Hepatocyte (in vitro differentiated cells): ENCODE measurements at regions not wholly inside any gene's neighbourhood (a gene's known extent, or its start where the extent isn't known, plus 50 kb on each side); places are given as distances from the start of the nearest gene placed in this dataset.

Source experiments
- EZH2 ChIP-seq: fragments of 200-600 bp; sonication (generic); IDR thresholded peaks from 2 replicates; pipeline ENCODE4 v1.6.1; 2016; ENCODE audit warnings: antibody characterized with exemption, mild to moderate bottlenecking, borderline replicate concordance
- EZH2phosphoT487 ChIP-seq: fragments of 200-600 bp; sonication (generic); IDR thresholded peaks from one replicate; pipeline ENCODE4 v1.6.1; 2018; ENCODE audit warnings: antibody characterized with exemption, mild to moderate bottlenecking, low read depth, moderate library complexity; ENCODE audit not compliant: unreplicated experiment, severe bottlenecking
- TF ChIP-seq, protein P1 (sequence below): fragments of 200-600 bp; sonication (generic); IDR thresholded peaks from 2 replicates; pipeline ENCODE4 v1.5.1; 2016; ENCODE audit warnings: antibody characterized with exemption, mild to moderate bottlenecking; ENCODE audit not compliant: poor library complexity

DNA sequence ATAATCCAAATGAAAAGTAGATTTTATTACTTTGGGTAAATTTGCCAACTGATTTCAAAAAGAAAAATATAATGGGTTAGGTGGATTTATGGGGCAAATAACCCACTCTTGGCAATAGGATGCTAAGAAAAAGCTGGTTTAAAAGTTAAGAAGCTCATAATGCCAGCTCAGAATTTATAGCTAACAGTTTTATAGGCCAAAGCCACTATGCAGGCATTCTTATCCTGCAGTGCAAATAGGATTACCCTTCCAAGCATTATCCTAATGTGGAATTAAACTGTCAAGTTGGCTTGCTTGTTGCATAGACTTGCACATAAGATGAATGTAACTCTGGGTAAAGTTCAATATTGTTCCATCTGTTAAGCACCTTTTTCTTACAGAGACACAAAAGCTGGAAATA, 703.0 kb downstream of the PCDH18 start:
- TF ChIP-seq EZH2 (no peak), EZH2phosphoT487 (no peak)
- TF ChIP-seq, protein P1, sequence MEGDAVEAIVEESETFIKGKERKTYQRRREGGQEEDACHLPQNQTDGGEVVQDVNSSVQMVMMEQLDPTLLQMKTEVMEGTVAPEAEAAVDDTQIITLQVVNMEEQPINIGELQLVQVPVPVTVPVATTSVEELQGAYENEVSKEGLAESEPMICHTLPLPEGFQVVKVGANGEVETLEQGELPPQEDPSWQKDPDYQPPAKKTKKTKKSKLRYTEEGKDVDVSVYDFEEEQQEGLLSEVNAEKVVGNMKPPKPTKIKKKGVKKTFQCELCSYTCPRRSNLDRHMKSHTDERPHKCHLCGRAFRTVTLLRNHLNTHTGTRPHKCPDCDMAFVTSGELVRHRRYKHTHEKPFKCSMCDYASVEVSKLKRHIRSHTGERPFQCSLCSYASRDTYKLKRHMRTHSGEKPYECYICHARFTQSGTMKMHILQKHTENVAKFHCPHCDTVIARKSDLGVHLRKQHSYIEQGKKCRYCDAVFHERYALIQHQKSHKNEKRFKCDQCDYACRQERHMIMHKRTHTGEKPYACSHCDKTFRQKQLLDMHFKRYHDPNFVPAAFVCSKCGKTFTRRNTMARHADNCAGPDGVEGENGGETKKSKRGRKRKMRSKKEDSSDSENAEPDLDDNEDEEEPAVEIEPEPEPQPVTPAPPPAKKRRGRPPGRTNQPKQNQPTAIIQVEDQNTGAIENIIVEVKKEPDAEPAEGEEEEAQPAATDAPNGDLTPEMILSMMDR = no peak
